ENCODE measurements at regions not wholly inside any gene's neighbourhood (a gene's known extent, or its start where the extent isn't known, plus 50 kb on each side); places are given as distances from the start of the nearest gene placed in this dataset.

- DNase-seq = peak; percentile 17
Measured at GRCh38 chr4:180084561-180084960, 2158.6 kb upstream of the TENM3 start.

GRCh38 chr4:180086480-180087190 is 2156.6 kb upstream of the TENM3 start:
- DNase-seq = no peak

- DNase-seq = peak; percentile 9
Measured at GRCh38 chr4:180098586-180098985, 2144.6 kb upstream of the TENM3 start.

GRCh38 chr4:180099957-180100356 is 2143.2 kb upstream of the TENM3 start:
- no peak for DNase-seq

- DNase-seq = no peak
Measured at GRCh38 chr4:180100433-180101344, 2142.5 kb upstream of the TENM3 start.

GRCh38 chr4:180101348-180102083 is 2141.7 kb upstream of the TENM3 start:
- DNase-seq = no peak

- no peak for DNase-seq
Measured at GRCh38 chr4:180103794-180104193, 2139.4 kb upstream of the TENM3 start.

- no peak for DNase-seq
Measured at GRCh38 chr4:180105362-180105761, 2137.8 kb upstream of the TENM3 start.

GRCh38 chr4:180106122-180106521 is 2137.1 kb upstream of the TENM3 start:
- peak; percentile 35 for DNase-seq

- DNase-seq = no peak
Measured at GRCh38 chr4:180106997-180107396, 2136.2 kb upstream of the TENM3 start.

- no peak for DNase-seq
Measured at GRCh38 chr4:180116840-180117239, 2126.4 kb upstream of the TENM3 start.

- DNase-seq = no peak
Measured at GRCh38 chr4:180120068-180120467, 2123.1 kb upstream of the TENM3 start.

GRCh38 chr4:180134091-180134866 is 2108.9 kb upstream of the TENM3 start:
- DNase-seq = no peak

GRCh38 chr4:180141734-180142133 is 2101.5 kb upstream of the TENM3 start:
- no peak for DNase-seq

- no peak for DNase-seq
Measured at GRCh38 chr4:180148737-180149136, 2094.5 kb upstream of the TENM3 start.

- DNase-seq = no peak
Measured at GRCh38 chr4:180150818-180151217, 2092.4 kb upstream of the TENM3 start.

- DNase-seq = no peak
Measured at GRCh38 chr4:180152831-180153230, 2090.4 kb upstream of the TENM3 start.

GRCh38 chr4:180153587-180153986 is 2089.6 kb upstream of the TENM3 start:
- no peak for DNase-seq

GRCh38 chr4:180156684-180157083 is 2086.5 kb upstream of the TENM3 start:
- no peak for DNase-seq

GRCh38 chr4:180160195-180160983 is 2082.8 kb upstream of the TENM3 start:
- peak; percentile 20 for DNase-seq

- DNase-seq = peak; percentile 85
Measured at GRCh38 chr4:180164799-180165198, 2078.4 kb upstream of the TENM3 start.
